ENCODE measurements at regions not wholly inside any gene's neighbourhood (a gene's known extent, or its start where the extent isn't known, plus 50 kb on each side); places are given as distances from the start of the nearest gene placed in this dataset. TPM values are rescaled to one million over a fixed set of nuclear protein-coding genes. Genes with fewer than 3 reads are reported as not detected.
A peak's percentile ranks its signal among the peaks of the same experiment; 100 is the strongest.

DNA sequence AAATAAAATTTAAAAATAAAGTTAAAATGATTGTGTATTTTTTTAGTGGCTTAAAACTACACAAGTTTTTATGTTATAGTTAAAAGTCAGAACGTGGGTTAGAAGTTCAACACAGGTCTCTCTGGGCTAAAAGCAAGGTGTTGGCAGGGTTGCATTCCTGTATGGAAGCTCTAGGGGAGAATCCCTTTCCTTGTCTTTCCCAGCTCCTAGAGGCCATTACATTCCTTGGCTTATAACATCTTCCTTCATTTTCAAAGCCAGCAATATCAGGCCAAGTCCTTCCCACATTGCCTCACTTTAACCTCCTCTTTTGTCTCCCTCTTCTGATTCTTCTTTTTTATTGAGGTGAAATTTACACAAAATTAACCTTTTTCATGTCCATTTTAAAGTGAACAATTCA, 52.4 kb upstream of the EEPD1 start:
- DNase-seq (ENCODE audit: low read depth): peak; percentile 10
- H3K4me3 ChIP-seq (ENCODE audit: low read depth, low read length): no peak overlapping the region
- TF ChIP-seq, protein P1, sequence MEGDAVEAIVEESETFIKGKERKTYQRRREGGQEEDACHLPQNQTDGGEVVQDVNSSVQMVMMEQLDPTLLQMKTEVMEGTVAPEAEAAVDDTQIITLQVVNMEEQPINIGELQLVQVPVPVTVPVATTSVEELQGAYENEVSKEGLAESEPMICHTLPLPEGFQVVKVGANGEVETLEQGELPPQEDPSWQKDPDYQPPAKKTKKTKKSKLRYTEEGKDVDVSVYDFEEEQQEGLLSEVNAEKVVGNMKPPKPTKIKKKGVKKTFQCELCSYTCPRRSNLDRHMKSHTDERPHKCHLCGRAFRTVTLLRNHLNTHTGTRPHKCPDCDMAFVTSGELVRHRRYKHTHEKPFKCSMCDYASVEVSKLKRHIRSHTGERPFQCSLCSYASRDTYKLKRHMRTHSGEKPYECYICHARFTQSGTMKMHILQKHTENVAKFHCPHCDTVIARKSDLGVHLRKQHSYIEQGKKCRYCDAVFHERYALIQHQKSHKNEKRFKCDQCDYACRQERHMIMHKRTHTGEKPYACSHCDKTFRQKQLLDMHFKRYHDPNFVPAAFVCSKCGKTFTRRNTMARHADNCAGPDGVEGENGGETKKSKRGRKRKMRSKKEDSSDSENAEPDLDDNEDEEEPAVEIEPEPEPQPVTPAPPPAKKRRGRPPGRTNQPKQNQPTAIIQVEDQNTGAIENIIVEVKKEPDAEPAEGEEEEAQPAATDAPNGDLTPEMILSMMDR (IDR thresholded peaks at IDR 0.05; ENCODE audit: insufficient read depth, low read length): no peak

Small RNA genes in the stretch of these regions (small RNA-seq; reads per million reads assigned to genes)
- not detected for gene RNU6-1085P

Measured in fibroblast of the aortic adventitia (primary cell).